IMR-90 (cell line): ENCODE measurements at regions not wholly inside any gene's neighbourhood (a gene's known extent, or its start where the extent isn't known, plus 50 kb on each side); places are given as distances from the start of the nearest gene placed in this dataset.
A peak's percentile ranks its signal among the peaks of the same experiment; 100 is the strongest.

Source experiments
- ATAC-seq: fragments of 200-7000 bp; cut with Tn5 transposase; 2 replicates; pipeline ENCODE4 v1.9.1; 2020; ENCODE audit warnings: low read depth, mild to moderate bottlenecking, moderate library complexity
- BruUV-seq: library from RNA; stranded (reverse); fragments of 400-500 nt; replicated peaks from 2 replicates; lab custom pipeline; 2021; lab: Mats Ljungman, UMichigan
- CTCF ChIA-PET: fragments of 300-600 bp; formaldehyde crosslinking; extraction: SDS; loops from one replicate; lab custom pipeline; 2021; ENCODE audit warnings: antibody characterized with exemption; lab: Yijun Ruan, JAX
- POLR2A ChIA-PET: fragments of 300-600 bp; sonication (Branson Sonifier 250); formaldehyde crosslinking; loops from one replicate; lab custom pipeline; 2022; ENCODE audit warnings: antibody characterized with exemption; ENCODE audit not compliant: unreplicated experiment; lab: Charles Lee
- DNase-seq: peaks from one replicate; pipeline ENCODE4 v3.0.0; 2013
- H2AFZ ChIP-seq: replicated peaks from 2 replicates; pipeline ENCODE3; 2013; ENCODE audit warnings: low read length, mild to moderate bottlenecking; ENCODE audit not compliant: poor library complexity
- H2AK5ac ChIP-seq: 2 replicates; pipeline ENCODE4 v1.6.1; 2013; ENCODE audit warnings: low read depth, low read length, inconsistent platforms
- H2AK9ac ChIP-seq: replicated peaks from 2 replicates; pipeline ENCODE3; 2013; ENCODE audit warnings: mild to moderate bottlenecking, low read depth, low read length, moderate library complexity; ENCODE audit not compliant: poor library complexity
- H2BK120ac ChIP-seq: 2 replicates; pipeline ENCODE4 v1.6.1; 2013; ENCODE audit warnings: low read depth, low read length, inconsistent platforms
- H2BK15ac ChIP-seq: 3 replicates; pipeline ENCODE4 v1.6.1; 2013; ENCODE audit warnings: low read depth, low read length, inconsistent platforms
- H2BK20ac ChIP-seq: 2 replicates; pipeline ENCODE4 v1.6.1; 2013; ENCODE audit warnings: low read depth, mild to moderate bottlenecking, inconsistent platforms, low read length, moderate library complexity
- H2BK5ac ChIP-seq: 2 replicates; pipeline ENCODE4 v1.6.1; 2013; ENCODE audit warnings: mild to moderate bottlenecking, low read depth, low read length, inconsistent platforms; ENCODE audit not compliant: poor library complexity, severe bottlenecking
- H3K14ac ChIP-seq: replicated peaks from 2 replicates; pipeline ENCODE4 v1.6.1; 2013; ENCODE audit warnings: low read depth, low read length, inconsistent platforms
- H3K18ac ChIP-seq: 2 replicates; pipeline ENCODE4 v1.6.1; 2013; ENCODE audit warnings: low read depth, low read length, control low read depth
- H3K23ac ChIP-seq: 2 replicates; pipeline ENCODE4 v1.6.1; 2013; ENCODE audit warnings: low read depth, low read length, inconsistent platforms
- H3K27ac ChIP-seq: 2 replicates; pipeline ENCODE4 v1.5.1; 2013; ENCODE audit warnings: mild to moderate bottlenecking, control low read depth, low read length; ENCODE audit not compliant: insufficient read depth
- H3K27me3 ChIP-seq: 2 replicates; pipeline ENCODE4 v1.6.1; 2013; ENCODE audit warnings: low read length; ENCODE audit not compliant: control insufficient read depth, insufficient read depth
- H3K36me3 ChIP-seq: 2 replicates; pipeline ENCODE4 v1.6.1; 2013; ENCODE audit warnings: low read length, mixed read lengths; ENCODE audit not compliant: control insufficient read depth, insufficient read depth
- H3K4ac ChIP-seq: 2 replicates; pipeline ENCODE4 v1.6.1; 2013; ENCODE audit warnings: low read depth, low read length, inconsistent platforms
- H3K4me1 ChIP-seq: 2 replicates; pipeline ENCODE4 v1.6.1; 2013; ENCODE audit warnings: low read length, mixed read lengths; ENCODE audit not compliant: control insufficient read depth, insufficient read depth
- H3K4me2 ChIP-seq: 2 replicates; pipeline ENCODE4 v1.6.1; 2013; ENCODE audit warnings: low read depth, mild to moderate bottlenecking, control low read depth, low read length, moderate library complexity
- H3K4me3 ChIP-seq: 2 replicates; pipeline ENCODE4 v1.5.1; 2013; ENCODE audit warnings: low read depth, mild to moderate bottlenecking, control low read depth, low read length, moderate library complexity; ENCODE audit not compliant: insufficient read depth
- H3K56ac ChIP-seq: 2 replicates; pipeline ENCODE4 v1.6.1; 2013; ENCODE audit warnings: low read length, inconsistent platforms; ENCODE audit not compliant: insufficient read depth; ENCODE audit errors: extremely low read depth
- H3K79me1 ChIP-seq, 2 experiments: 2 replicates each; pipeline ENCODE4 v1.6.1; 2013; ENCODE audit warnings: low read length in 2 of 2, inconsistent platforms in 1 of 2, low read depth in 1 of 2
- H3K9ac ChIP-seq: 2 replicates; pipeline ENCODE4 v1.6.1; 2013; ENCODE audit warnings: low read depth, low read length, control low read depth
- H3K9me1 ChIP-seq: 2 replicates; pipeline ENCODE4 v1.6.1; 2013; ENCODE audit warnings: low read length, inconsistent platforms; ENCODE audit not compliant: insufficient read depth
- H3K9me3 ChIP-seq: 2 replicates; pipeline ENCODE4 v1.6.1; 2013; ENCODE audit warnings: low read length; ENCODE audit not compliant: control insufficient read depth, insufficient read depth
- H4K20me1 ChIP-seq: 2 replicates; pipeline ENCODE4 v1.6.1; 2013; ENCODE audit warnings: low read length, inconsistent platforms; ENCODE audit not compliant: insufficient read depth
- H4K5ac ChIP-seq: 2 replicates; pipeline ENCODE4 v1.6.1; 2013; ENCODE audit warnings: mild to moderate bottlenecking, low read depth, low read length, control low read depth
- H4K8ac ChIP-seq, 2 experiments: 2 replicates each; pipeline ENCODE4 v1.6.1; 2013; ENCODE audit warnings: low read depth in 2 of 2, low read length in 2 of 2, control low read depth in 1 of 2, inconsistent platforms in 1 of 2
- H4K91ac ChIP-seq: 2 replicates; pipeline ENCODE4 v1.6.1; 2013; ENCODE audit warnings: low read depth, low read length, inconsistent platforms; ENCODE audit not compliant: insufficient read depth
- CEBPB ChIP-seq: IDR thresholded peaks from 2 replicates; pipeline ENCODE4 v1.6.1; 2012; ENCODE audit warnings: low read depth, low read length, improper control_type of control experiment
- POLR2A ChIP-seq: IDR thresholded peaks from 2 replicates; pipeline ENCODE4 v1.6.1; 2012; ENCODE audit warnings: mild to moderate bottlenecking, low read depth, low read length
- WGBS, 2 experiments: methylation state at CpG; one replicate each; pipeline versions ENCODE4 v1.1.5 to v1.1.7; 2013; ENCODE audit warnings: missing lambda C conversion rate in 2 of 2; ENCODE audit not compliant: insufficient read length in 1 of 2; ENCODE audit errors: extremely low coverage in 2 of 2; 5-methylcytosine and 5-hydroxymethylcytosine counted together
- dilution Hi-C: fragments of 300-500 bp; cut with HindIII; formaldehyde crosslinking; loops from one replicate; pipeline ENCODE4 v1.14.3; 2018; ENCODE audit warnings: low sequenced_read_pairs; ENCODE audit not compliant: unreplicated experiment
- in situ Hi-C: fragments of 300-500 bp; cut with MboI; formaldehyde crosslinking; loops from 3 replicates; pipeline ENCODE4 v1.14.3; 2019; ENCODE audit warnings: low sequenced_read_pairs, inconsistent platforms, mixed read lengths
- intact Hi-C: fragments of 100-400 bp; cut with micrococcal nuclease; formaldehyde crosslinking; loops from 2 replicates; pipeline ENCODE4 v1.10.0; 2022
- TF ChIP-seq, protein P1 (sequence below): fragments of 150-350 bp; IDR thresholded peaks from 2 replicates; pipeline ENCODE4 v1.6.1; 2017; ENCODE audit warnings: mild to moderate bottlenecking, antibody characterized with exemption, low read length, low read depth

GRCh38 chr13:37313372-37313771 is 207.9 kb upstream of the CSNK1A1L start:
- dilution Hi-C loops: no loop called here
- Histone ChIP-seq H4K8ac (peak overlapping the region in 1 of 2 experiments; percentile 41; a peak in 1 of 4 replicates), H3K27me3 (no peaks in the 10 kb centered on the region), H2AK9ac (no peak overlapping the region), H3K56ac (0 out of 2 replicates have a peak overlapping the region, but pooled peaks have one; percentile 6), H3K9ac (no peak overlapping the region), H2BK15ac (no peak overlapping the region), H3K14ac (peak overlapping the region; percentile 74), H3K4me3 (no peak overlapping the region), H2AK5ac (peak overlapping the region; percentile 92; the same call in 1 of the 2 replicates), H3K9me3 (no peaks in the 10 kb centered on the region), H3K9me1 (peaks cover 4% of the 10 kb centered on the region), H2BK20ac (peak overlapping the region; percentile 75), H2AFZ (no peak overlapping the region), H4K91ac (peak overlapping the region; percentile 28; the same call in 1 of the 2 replicates), H3K27ac (peak overlapping the region; percentile 64; the same call in 1 of the 2 replicates), H3K79me1 (no peaks in the 10 kb centered on the region), H3K4ac (peak overlapping the region; percentile 79; the same call in 1 of the 2 replicates), H4K5ac (peak overlapping the region; percentile 3; the same call in 1 of the 2 replicates), H2BK5ac (no peak overlapping the region), H3K36me3 (no peaks in the 10 kb centered on the region), H4K20me1 (no peaks in the 10 kb centered on the region), H3K18ac (no peak overlapping the region), H3K4me2 (no peak overlapping the region), H3K23ac (peak overlapping the region; percentile 46; the same call in 1 of the 2 replicates), H2BK120ac (peak overlapping the region; percentile 89), H3K4me1 (peaks cover 4% of the 10 kb centered on the region; the same call in 1 of the 2 replicates)
- in situ Hi-C loops: no loop called here
- WGBS, 2 experiments: no CpG with 5 or more reads among the region's 2 CpGs
- DNase-seq (peak; percentile 92), ATAC-seq (peak; percentile 85)
- CTCF ChIA-PET: interaction anchor here (1.0 kb wide), 1 partner anchor 8 kb away, joined by 4 read pairs; no protein-coding TSS in a partner anchor
- TF ChIP-seq, protein P1, sequence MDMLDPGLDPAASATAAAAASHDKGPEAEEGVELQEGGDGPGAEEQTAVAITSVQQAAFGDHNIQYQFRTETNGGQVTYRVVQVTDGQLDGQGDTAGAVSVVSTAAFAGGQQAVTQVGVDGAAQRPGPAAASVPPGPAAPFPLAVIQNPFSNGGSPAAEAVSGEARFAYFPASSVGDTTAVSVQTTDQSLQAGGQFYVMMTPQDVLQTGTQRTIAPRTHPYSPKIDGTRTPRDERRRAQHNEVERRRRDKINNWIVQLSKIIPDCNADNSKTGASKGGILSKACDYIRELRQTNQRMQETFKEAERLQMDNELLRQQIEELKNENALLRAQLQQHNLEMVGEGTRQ: peak; percentile 45; the same call in 1 of the 2 replicates
- no peak for TF ChIP-seq CEBPB
- TF ChIP-seq POLR2A: no peak
- POLR2A ChIA-PET: no interaction called here
- intact Hi-C loops: loop anchor here (5.0 kb wide), 1 partner anchor 284 kb away; the partner anchor contains the start of gene POSTN
- BruUV-seq: no TSS peak
